Endothelial cell of umbilical vein (primary cell): ENCODE measurements at regions not wholly inside any gene's neighbourhood (a gene's known extent, or its start where the extent isn't known, plus 50 kb on each side); places are given as distances from the start of the nearest gene placed in this dataset. TPM values are rescaled to one million over a fixed set of nuclear protein-coding genes. Genes with fewer than 3 reads are reported as not detected.

Experiments
- BruUV-seq: library from RNA; stranded (reverse); fragments of 400-500 nt; replicated peaks from 2 replicates; lab custom pipeline; 2021; lab: Mats Ljungman, UMichigan
- CTCF ChIA-PET: fragments of 300-600, 350-600 bp; sonication (Branson Sonifier 250); formaldehyde crosslinking; loops from one replicate; lab custom pipeline; 2021; ENCODE audit warnings: antibody characterized with exemption, inconsistent platforms; lab: Charles Lee
- POLR2A ChIA-PET: fragments of 300-600, 350-600 bp; sonication (Branson Sonifier 250); formaldehyde crosslinking; loops from one replicate; lab custom pipeline; 2021; ENCODE audit warnings: antibody characterized with exemption, inconsistent platforms; lab: Charles Lee
- DNase-seq: peaks from one replicate; pipeline ENCODE4 v3.0.0-alpha.2; 2011; ENCODE audit warnings: low read depth, low spot score
- FAIRE-seq: peaks from 2 replicates; lab custom pipeline; 2011; peaks lifted over from hg19 to GRCh38; lab: Jason Lieb, UNC
- H2AFZ ChIP-seq: 2 replicates; pipeline ENCODE4 v1.6.0; 2012; ENCODE audit warnings: low read depth, low read length, control low read depth, inconsistent platforms
- H3K27ac ChIP-seq: 2 replicates; pipeline ENCODE4 v1.5.1; 2011; ENCODE audit warnings: low read depth, mild to moderate bottlenecking, control low read depth, low read length, moderate library complexity; ENCODE audit not compliant: insufficient read depth
- H3K27me3 ChIP-seq, 2 experiments: 2 replicates each; pipeline versions ENCODE4 v1.6.0 to v1.6.1; 2011; ENCODE audit warnings: low read length in 2 of 2, mixed read lengths in 1 of 2; ENCODE audit not compliant: control insufficient read depth in 2 of 2, insufficient read depth in 2 of 2
- H3K36me3 ChIP-seq, 2 experiments: 2 replicates in 1 of 2; 3 replicates in 1 of 2; pipeline ENCODE4 v1.5.1; 2011; ENCODE audit warnings: low read length in 2 of 2, mild to moderate bottlenecking in 1 of 2, moderate library complexity in 1 of 2; ENCODE audit not compliant: control insufficient read depth in 2 of 2, insufficient read depth in 2 of 2; ENCODE audit errors: extremely low read depth in 1 of 2
- H3K4me1 ChIP-seq: 3 replicates; pipeline ENCODE4 v1.5.1; 2011; ENCODE audit warnings: mild to moderate bottlenecking, low read length; ENCODE audit not compliant: control insufficient read depth, insufficient read depth; ENCODE audit errors: extremely low read depth
- H3K4me2 ChIP-seq: 2 replicates; pipeline ENCODE4 v1.6.1; 2011; ENCODE audit warnings: low read length, control low read depth, mixed read lengths; ENCODE audit not compliant: insufficient read depth
- H3K4me3 ChIP-seq, 3 experiments: fragments of 200-600 bp in 1 of 3; sonication (generic), shearing (Covaris generic) in 1 of 3; replicated peaks in 1 of 3; 2 replicates each; pipeline ENCODE4 v1.5.1; 2011 to 2016; ENCODE audit warnings: control low read depth in 3 of 3, low read length in 3 of 3, mild to moderate bottlenecking in 2 of 3, inconsistent platforms in 1 of 3, low read depth in 1 of 3, moderate library complexity in 1 of 3; ENCODE audit not compliant: insufficient read depth in 1 of 3
- H3K79me2 ChIP-seq: 2 replicates; pipeline ENCODE4 v1.6.0; 2012; ENCODE audit warnings: low read length, inconsistent platforms; ENCODE audit not compliant: control insufficient read depth, insufficient read depth
- H3K9ac ChIP-seq: replicated peaks from 2 replicates; pipeline ENCODE3; 2011; ENCODE audit warnings: low read length, control low read depth; ENCODE audit not compliant: insufficient read depth; ENCODE audit errors: extremely low read depth
- H3K9me1 ChIP-seq: replicated peaks from 3 replicates; pipeline ENCODE4 v1.6.0; 2011; ENCODE audit warnings: mild to moderate bottlenecking, low read length; ENCODE audit not compliant: control insufficient read depth, insufficient read depth; ENCODE audit errors: extremely low read depth
- H3K9me3 ChIP-seq: replicated peaks from 2 replicates; pipeline ENCODE4 v1.5.1; 2012; ENCODE audit warnings: low read length, inconsistent platforms; ENCODE audit not compliant: control insufficient read depth, insufficient read depth
- H4K20me1 ChIP-seq: replicated peaks from 2 replicates; pipeline ENCODE3; 2011; ENCODE audit warnings: mild to moderate bottlenecking, low read length; ENCODE audit not compliant: control insufficient read depth, insufficient read depth; ENCODE audit errors: extremely low read depth
- FOS ChIP-seq: IDR thresholded peaks from 2 replicates; pipeline ENCODE4 v1.6.1; 2011; ENCODE audit warnings: mild to moderate bottlenecking, low read length, moderate library complexity, borderline replicate concordance; ENCODE audit not compliant: insufficient read depth
- GATA2 ChIP-seq: IDR thresholded peaks from 2 replicates; pipeline ENCODE4 v1.7.0; 2011; ENCODE audit warnings: low read depth, mild to moderate bottlenecking, moderate library complexity, mixed read lengths, low read length; ENCODE audit not compliant: insufficient read length, insufficient read depth
- MYC ChIP-seq: IDR thresholded peaks from one replicate; pipeline ENCODE4 v1.6.1; 2011; ENCODE audit warnings: mild to moderate bottlenecking, low read depth, low read length
- POLR2A ChIP-seq: IDR thresholded peaks from 2 replicates; pipeline ENCODE4 v1.6.1; 2012; ENCODE audit warnings: low read depth, mild to moderate bottlenecking, control low read depth, low read length
- dilution Hi-C: fragments of 300-500 bp; cut with MboI; formaldehyde crosslinking; loops from one replicate; pipeline ENCODE4 v1.15.0; 2019; ENCODE audit warnings: low sequenced_read_pairs; ENCODE audit not compliant: extremely low pct_ligation_motif_present
- intact Hi-C: fragments of 100-400 bp; cut with micrococcal nuclease; formaldehyde crosslinking; loops from one replicate; pipeline ENCODE4 v1.10.0; 2022
- small RNA-seq: library from RNA; depleted of rRNA; stranded (forward); fragments of <200 nt; gene quantifications from one replicate; pipeline ENCODE3, GENCODE V24; 2012; ENCODE audit warnings: low replicate concordance, low read depth; ENCODE audit not compliant: insufficient read depth, insufficient read length
- TF ChIP-seq, protein P1 (sequence below): IDR thresholded peaks from 2 replicates; pipeline ENCODE4 v1.6.1; 2011; ENCODE audit not compliant: insufficient read depth, insufficient read length
- TF ChIP-seq, protein P2 (sequence below), 2 donors: IDR thresholded peaks; 1 replicate in 1 of 2; 2 replicates in 1 of 2; pipeline ENCODE4 v1.5.1; 2011; ENCODE audit warnings: low read length in 2 of 2, mild to moderate bottlenecking in 2 of 2, moderate library complexity in 2 of 2, control low read depth in 1 of 2, inconsistent platforms in 1 of 2, low read depth in 1 of 2; ENCODE audit not compliant: insufficient read depth in 1 of 2; ENCODE audit errors: extremely low read depth in 1 of 2

DNA sequence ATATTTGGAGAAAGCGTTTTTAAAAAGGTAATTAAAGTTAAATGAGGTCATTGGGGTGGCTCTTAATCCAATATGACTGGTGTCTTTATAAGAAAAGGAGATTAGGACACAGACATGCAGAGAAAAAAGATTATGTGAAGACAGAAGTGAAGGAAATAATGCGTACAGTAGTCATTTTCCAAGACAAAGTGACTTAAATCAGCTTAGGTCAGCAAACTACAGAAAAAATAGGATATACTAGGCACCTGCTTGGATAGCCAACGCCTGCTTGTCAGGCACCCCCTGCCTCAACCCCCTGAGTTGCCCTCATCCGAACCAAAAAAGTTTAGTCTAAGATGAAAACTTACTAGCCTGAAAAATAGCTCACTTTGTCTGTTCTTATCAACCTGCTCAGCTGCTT, 58.2 kb upstream of the SPAG17 start:
- Histone ChIP-seq H3K9ac (no peak overlapping the region), H3K79me2 (no peaks in the 10 kb centered on the region), H3K36me3 (no peaks in the 10 kb centered on the region), H3K4me3 (no peak overlapping the region), H3K4me2 (no peak overlapping the region), H4K20me1 (no peaks in the 10 kb centered on the region), H2AFZ (no peak overlapping the region), H3K27me3 (no peaks in the 10 kb centered on the region), H3K4me1 (no peaks in the 10 kb centered on the region), H3K9me1 (no peaks in the 10 kb centered on the region), H3K9me3 (no peaks in the 10 kb centered on the region), H3K27ac (no peak overlapping the region)
- no TSS peak for BruUV-seq
- ChIA-PET POLR2A (no interaction called here), CTCF (no interaction called here)
- FAIRE-seq, result no peak
- no peak for DNase-seq
- TF ChIP-seq, protein P1, sequence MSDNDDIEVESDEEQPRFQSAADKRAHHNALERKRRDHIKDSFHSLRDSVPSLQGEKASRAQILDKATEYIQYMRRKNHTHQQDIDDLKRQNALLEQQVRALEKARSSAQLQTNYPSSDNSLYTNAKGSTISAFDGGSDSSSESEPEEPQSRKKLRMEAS, result no peak
- TF ChIP-seq FOS, result no peak
- TF ChIP-seq, protein P2, sequence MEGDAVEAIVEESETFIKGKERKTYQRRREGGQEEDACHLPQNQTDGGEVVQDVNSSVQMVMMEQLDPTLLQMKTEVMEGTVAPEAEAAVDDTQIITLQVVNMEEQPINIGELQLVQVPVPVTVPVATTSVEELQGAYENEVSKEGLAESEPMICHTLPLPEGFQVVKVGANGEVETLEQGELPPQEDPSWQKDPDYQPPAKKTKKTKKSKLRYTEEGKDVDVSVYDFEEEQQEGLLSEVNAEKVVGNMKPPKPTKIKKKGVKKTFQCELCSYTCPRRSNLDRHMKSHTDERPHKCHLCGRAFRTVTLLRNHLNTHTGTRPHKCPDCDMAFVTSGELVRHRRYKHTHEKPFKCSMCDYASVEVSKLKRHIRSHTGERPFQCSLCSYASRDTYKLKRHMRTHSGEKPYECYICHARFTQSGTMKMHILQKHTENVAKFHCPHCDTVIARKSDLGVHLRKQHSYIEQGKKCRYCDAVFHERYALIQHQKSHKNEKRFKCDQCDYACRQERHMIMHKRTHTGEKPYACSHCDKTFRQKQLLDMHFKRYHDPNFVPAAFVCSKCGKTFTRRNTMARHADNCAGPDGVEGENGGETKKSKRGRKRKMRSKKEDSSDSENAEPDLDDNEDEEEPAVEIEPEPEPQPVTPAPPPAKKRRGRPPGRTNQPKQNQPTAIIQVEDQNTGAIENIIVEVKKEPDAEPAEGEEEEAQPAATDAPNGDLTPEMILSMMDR (IDR thresholded peaks at IDR 0.05; ENCODE audit: extremely low read depth in 1 of 2, insufficient read depth in 1 of 2, low read depth in 1 of 2, low read length in 2 of 2), result no peak
- no peak for TF ChIP-seq POLR2A
- no peak for TF ChIP-seq MYC
- TF ChIP-seq GATA2, result no peak
- intact Hi-C loops, result no loop called here
- dilution Hi-C loops, result no loop called here

Small RNAs in the stretch of these regions (small RNA-seq; reads per million reads assigned to genes)
- gene RNA5SP56, result not detected
